OCI-LY3 (cell line): ENCODE measurements at regions not wholly inside any gene's neighbourhood (a gene's known extent, or its start where the extent isn't known, plus 50 kb on each side); places are given as distances from the start of the nearest gene placed in this dataset.

Experiments used
- H2AFZ ChIP-seq: fragments of 200-600, 300-600 bp; shearing (Covaris generic); 2 replicates; pipeline ENCODE4 v1.6.0; 2014; ENCODE audit warnings: antibody characterized with exemption, low read depth, low read length
- H3K27ac ChIP-seq: fragments of 200-600, 300-600 bp; sonication (generic); 2 replicates; pipeline ENCODE4 v1.5.1; 2014; ENCODE audit warnings: mild to moderate bottlenecking, low read length, moderate library complexity, mixed read lengths
- H3K27me3 ChIP-seq: fragments of 200-600, 300-600 bp; sonication (generic); 2 replicates; pipeline ENCODE4 v1.6.1; 2014; ENCODE audit warnings: low read depth, low read length, mixed read lengths
- H3K36me3 ChIP-seq: fragments of 200-600, 300-600 bp; sonication (generic); replicated peaks from 2 replicates; pipeline ENCODE3; 2014; ENCODE audit warnings: low read depth, low read length, mixed read lengths
- H3K4me1 ChIP-seq: fragments of 300-600, 200-600 bp; sonication (generic); 2 replicates; pipeline ENCODE4 v1.6.1; 2014; ENCODE audit warnings: low read length, mixed read lengths
- H3K4me2 ChIP-seq: fragments of 200-600, 300-600 bp; sonication (generic); 2 replicates; pipeline ENCODE4 v1.6.1; 2014; ENCODE audit warnings: low read length, mixed read lengths
- H3K4me3 ChIP-seq: fragments of 300-600, 200-600 bp; sonication (generic); 2 replicates; pipeline ENCODE4 v1.5.1; 2014; ENCODE audit warnings: antibody characterized with exemption, mild to moderate bottlenecking, low read length, moderate library complexity
- H3K79me2 ChIP-seq: fragments of 300-600, 200-600 bp; shearing (Covaris generic); 2 replicates; pipeline ENCODE4 v1.6.1; 2014; ENCODE audit warnings: mild to moderate bottlenecking, low read length, mixed read lengths
- H3K9ac ChIP-seq: fragments of 300-600, 200-600 bp; shearing (Covaris generic); 2 replicates; pipeline ENCODE4 v1.6.0; 2014; ENCODE audit warnings: mild to moderate bottlenecking, low read length, moderate library complexity
- H3K9me3 ChIP-seq: fragments of 200-600, 300-600 bp; shearing (Covaris generic); 2 replicates; pipeline ENCODE4 v1.6.1; 2014; ENCODE audit warnings: low read length, mixed read lengths; ENCODE audit not compliant: insufficient read depth
- H4K20me1 ChIP-seq: fragments of 200-600, 300-600 bp; sonication (generic); 2 replicates; pipeline ENCODE4 v1.6.1; 2016; ENCODE audit warnings: low read length, mixed read lengths; ENCODE audit not compliant: insufficient read depth
- CTCF ChIP-seq: fragments of 200-600, 300-600 bp; sonication (generic); IDR thresholded peaks from 2 replicates; pipeline ENCODE4 v1.5.1; 2014; ENCODE audit warnings: antibody characterized with exemption, low read length, low read depth
- EZH2phosphoT487 ChIP-seq: fragments of 200-600 bp; shearing (Covaris generic); IDR thresholded peaks from 2 replicates; pipeline ENCODE4 v1.6.1; 2018; ENCODE audit warnings: antibody characterized with exemption, mixed run types, low read depth

GRCh38 chr6:2529211-2529719 lies 221.5 kb downstream of the MYLK4 start:
- Histone ChIP-seq H2AFZ (no peak overlapping the region), H3K9me3 (no peaks in the 10 kb centered on the region), H3K27ac (no peak overlapping the region), H3K79me2 (no peaks in the 10 kb centered on the region), H3K36me3 (no peaks in the 10 kb centered on the region), H3K9ac (no peak overlapping the region), H4K20me1 (no peaks in the 10 kb centered on the region), H3K27me3 (peaks cover 8% of the 10 kb centered on the region), H3K4me1 (no peaks in the 10 kb centered on the region), H3K4me2 (no peak overlapping the region), H3K4me3 (no peak overlapping the region)
- no peak for TF ChIP-seq CTCF
- TF ChIP-seq EZH2phosphoT487: no peak

DNA sequence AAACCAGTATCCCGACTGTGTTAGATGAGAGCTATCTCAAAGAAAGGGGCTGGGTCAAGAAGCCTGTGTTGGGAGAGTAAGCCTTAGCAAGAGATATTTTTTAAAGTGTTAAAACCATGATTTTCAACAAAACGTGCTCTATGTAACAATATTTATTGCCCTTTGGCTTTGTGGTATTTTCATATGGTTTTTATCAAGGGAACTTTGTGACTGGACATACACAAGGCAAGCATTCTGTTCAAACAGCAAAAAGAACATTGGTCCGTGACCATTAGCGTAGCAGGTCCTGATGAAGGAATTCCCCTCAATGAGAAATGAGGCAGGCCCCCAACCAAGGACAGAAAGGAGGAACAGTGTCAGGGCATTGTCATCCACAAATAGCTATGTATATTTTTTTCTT lies 222.6 kb downstream of the MYLK4 start:
- H3K9ac ChIP-seq: no peak overlapping the region
- no peak overlapping the region for H2AFZ ChIP-seq
- no peaks in the 10 kb centered on the region for H3K79me2 ChIP-seq
- H3K9me3 ChIP-seq: no peaks in the 10 kb centered on the region
- H3K27me3 ChIP-seq: peaks cover 8% of the 10 kb centered on the region
- H3K4me3 ChIP-seq: no peak overlapping the region
- no peak overlapping the region for H3K27ac ChIP-seq
- no peaks in the 10 kb centered on the region for H4K20me1 ChIP-seq
- TF ChIP-seq CTCF: no peak
- no peak for TF ChIP-seq EZH2phosphoT487
- no peaks in the 10 kb centered on the region for H3K36me3 ChIP-seq
- no peaks in the 10 kb centered on the region for H3K4me1 ChIP-seq
- no peak overlapping the region for H3K4me2 ChIP-seq

DNA sequence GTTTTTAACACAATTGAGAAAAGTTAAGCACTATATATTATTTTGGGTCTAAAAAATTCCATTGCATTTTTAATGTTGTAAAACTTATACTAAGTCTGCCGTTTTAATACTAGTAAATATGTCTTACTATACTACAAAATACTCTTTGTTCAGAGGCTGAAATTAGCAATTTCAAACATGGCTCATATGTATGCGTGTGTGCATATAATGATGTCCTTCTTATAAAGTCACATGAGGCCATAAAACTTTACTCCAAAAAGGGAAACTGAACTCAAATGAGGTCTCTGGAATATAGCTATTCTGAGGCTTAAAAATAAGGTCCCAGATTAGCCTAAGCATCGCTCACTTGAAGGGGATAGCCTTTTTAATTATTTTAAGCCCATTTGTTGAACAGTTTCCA lies 224.0 kb downstream of the MYLK4 start:
- no peak overlapping the region for H3K9ac ChIP-seq
- TF ChIP-seq EZH2phosphoT487 (no peak), CTCF (no peak)
- no peak overlapping the region for H3K27ac ChIP-seq
- no peaks in the 10 kb centered on the region for H3K36me3 ChIP-seq
- H4K20me1 ChIP-seq: no peaks in the 10 kb centered on the region
- no peaks in the 10 kb centered on the region for H3K9me3 ChIP-seq
- H3K4me3 ChIP-seq: no peak overlapping the region
- no peaks in the 10 kb centered on the region for H3K79me2 ChIP-seq
- H3K4me2 ChIP-seq: no peak overlapping the region
- H3K27me3 ChIP-seq: peaks cover 6% of the 10 kb centered on the region
- H2AFZ ChIP-seq: no peak overlapping the region
- no peaks in the 10 kb centered on the region for H3K4me1 ChIP-seq

GRCh38 chr6:2524090-2524489 lies 226.6 kb downstream of the MYLK4 start:
- Histone ChIP-seq H3K4me3 (no peak overlapping the region), H3K4me2 (no peak overlapping the region), H2AFZ (no peak overlapping the region), H4K20me1 (no peaks in the 10 kb centered on the region), H3K9ac (no peak overlapping the region), H3K79me2 (no peaks in the 10 kb centered on the region), H3K36me3 (no peaks in the 10 kb centered on the region), H3K9me3 (no peaks in the 10 kb centered on the region), H3K27me3 (peaks cover 5% of the 10 kb centered on the region; the same call in 1 of the 2 replicates), H3K27ac (no peak overlapping the region), H3K4me1 (no peaks in the 10 kb centered on the region)
- TF ChIP-seq CTCF (peak; percentile 28), EZH2phosphoT487 (no peak)
